Natural killer cell (primary cell): ENCODE measurements at regions not wholly inside any gene's neighbourhood (a gene's known extent, or its start where the extent isn't known, plus 50 kb on each side); places are given as distances from the start of the nearest gene placed in this dataset.

Source experiments
- ATAC-seq, 3 donors: fragments of 150-1000 bp in 2 of 3; fragments of 200-7000 bp in 1 of 3; cut with Tn5 transposase; 1 replicate in 1 of 3; 2 replicates in 2 of 3; pipeline ENCODE4 v1.10.0; 2021; ENCODE audit warnings: mild to moderate bottlenecking in 2 of 3, moderate library complexity in 2 of 3
- DNase-seq, 2 donors: peaks; one replicate each; pipeline versions ENCODE4 v3.0.0 to v3.0.0-alpha.2; 2013 to 2021; ENCODE audit warnings: mixed read lengths in 1 of 2
- H3K27ac ChIP-seq: one replicate; pipeline ENCODE4 v1.5.1; 2013; ENCODE audit warnings: mild to moderate bottlenecking, low read length
- H3K27me3 ChIP-seq: one replicate; pipeline ENCODE4 v1.6.1; 2013; ENCODE audit warnings: low read length; ENCODE audit not compliant: control insufficient read depth, insufficient read depth
- H3K36me3 ChIP-seq: one replicate; pipeline ENCODE4 v1.6.1; 2013; ENCODE audit warnings: low read length; ENCODE audit not compliant: control insufficient read depth, insufficient read depth
- H3K4me1 ChIP-seq: one replicate; pipeline ENCODE4 v1.6.1; 2013; ENCODE audit warnings: low read length; ENCODE audit not compliant: control insufficient read depth, insufficient read depth
- H3K4me3 ChIP-seq: one replicate; pipeline ENCODE4 v1.5.1; 2013; ENCODE audit warnings: low read length
- H3K9me3 ChIP-seq: one replicate; pipeline ENCODE4 v1.6.1; 2013; ENCODE audit warnings: low read length; ENCODE audit not compliant: control insufficient read depth, insufficient read depth
- H3K27ac Mint-ChIP-seq, 2 donors: one replicate each; pipeline ENCODE4 v1.8.0; 2022; ENCODE audit warnings: mild to moderate bottlenecking in 2 of 2, mixed read lengths in 2 of 2, moderate library complexity in 1 of 2
- H3K27me3 Mint-ChIP-seq, 2 donors: one replicate each; pipeline ENCODE4 v1.8.0; 2022; ENCODE audit warnings: low read depth in 2 of 2, mixed read lengths in 2 of 2
- H3K36me3 Mint-ChIP-seq: one replicate; pipeline ENCODE4 v1.8.0; 2022; ENCODE audit warnings: mixed read lengths
- H3K4me1 Mint-ChIP-seq, 2 donors: one replicate each; pipeline ENCODE4 v1.8.0; 2022; ENCODE audit warnings: mixed read lengths in 2 of 2
- H3K4me3 Mint-ChIP-seq: one replicate; pipeline ENCODE4 v1.8.0; 2022; ENCODE audit warnings: mild to moderate bottlenecking, moderate library complexity, mixed read lengths
- H3K9me3 Mint-ChIP-seq, 2 donors: one replicate each; pipeline ENCODE4 v1.8.0; 2022; ENCODE audit warnings: mixed read lengths in 2 of 2
- CTCF ChIP-seq: fragments of 200-600 bp; IDR thresholded peaks from one replicate; pipeline ENCODE4 v1.8.0; 2022; ENCODE audit warnings: antibody characterized with exemption
- WGBS: methylation state at CpG from one replicate; pipeline ENCODE4 v1.1.7; 2013; ENCODE audit warnings: missing lambda C conversion rate; ENCODE audit not compliant: insufficient coverage; 5-methylcytosine and 5-hydroxymethylcytosine counted together
- intact Hi-C: fragments of 100-400 bp; cut with micrococcal nuclease; formaldehyde crosslinking; loops from one replicate; pipeline ENCODE4 v1.14.2; 2022

- ATAC-seq = no peak
- no peaks in the 10 kb centered on the region for H3K27me3 Mint-ChIP-seq
- Histone ChIP-seq H3K27me3 (no peaks in the 10 kb centered on the region), H3K4me3 (no peak overlapping the region), H3K9me3 (no peaks in the 10 kb centered on the region), H3K27ac (no peak overlapping the region), H3K4me1 (no peaks in the 10 kb centered on the region), H3K36me3 (no peaks in the 10 kb centered on the region)
- no peak overlapping the region for H3K4me3 Mint-ChIP-seq
- WGBS = 76% methylated on average over 10 of the region's 10 CpGs
- intact Hi-C loops = no loop called here
- no peaks in the 10 kb centered on the region for H3K36me3 Mint-ChIP-seq
- peaks cover 10 to 27% of the 10 kb centered on the region in 2 donors for H3K4me1 Mint-ChIP-seq
- TF ChIP-seq CTCF = no peak
- DNase-seq = peak in 1 of 2 donors; percentile 38
- H3K9me3 Mint-ChIP-seq = no peaks in the 10 kb centered on the region
- H3K27ac Mint-ChIP-seq = no peak overlapping the region
Observed at GRCh38 chr12:107393043-107393717, 292.4 kb upstream of the PWP1 start.

DNA sequence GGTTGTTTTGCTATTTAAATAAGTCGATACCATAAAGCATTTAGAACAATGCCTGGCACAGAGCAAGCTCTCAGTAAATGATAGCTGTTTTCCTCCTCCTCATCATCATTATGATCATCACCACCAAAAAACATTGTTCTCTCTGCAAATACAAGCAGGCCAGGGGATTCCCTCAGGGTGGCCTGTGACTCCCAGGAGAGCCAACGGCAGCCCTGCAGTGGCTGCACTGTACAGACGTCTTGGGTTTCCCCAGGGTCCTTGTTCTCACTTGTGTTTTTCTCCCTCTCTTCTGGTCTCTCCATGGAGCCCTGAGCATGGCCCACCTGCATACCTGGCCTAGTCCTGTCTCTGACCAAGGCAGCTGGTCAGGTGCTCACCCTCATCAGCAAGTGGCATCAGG, 290.9 kb upstream of the PWP1 start:
- no peak overlapping the region for H3K4me3 Mint-ChIP-seq
- no peak overlapping the region for H3K27ac Mint-ChIP-seq
- no peaks in the 10 kb centered on the region for H3K4me1 ChIP-seq
- no peaks in the 10 kb centered on the region for H3K9me3 Mint-ChIP-seq
- no peaks in the 10 kb centered on the region for H3K36me3 ChIP-seq
- H3K4me1 Mint-ChIP-seq = peaks cover 10 to 23% of the 10 kb centered on the region in 2 donors
- no peak overlapping the region for H3K27ac ChIP-seq
- H3K36me3 Mint-ChIP-seq = no peaks in the 10 kb centered on the region
- intact Hi-C loops = no loop called here
- no peaks in the 10 kb centered on the region for H3K27me3 ChIP-seq
- ATAC-seq (no peak), DNase-seq (no peak)
- no peak for TF ChIP-seq CTCF
- no peak overlapping the region for H3K4me3 ChIP-seq
- H3K9me3 ChIP-seq = no peaks in the 10 kb centered on the region
- no peaks in the 10 kb centered on the region for H3K27me3 Mint-ChIP-seq
- WGBS = 72% methylated on average over 3 of the region's 3 CpGs

DNA sequence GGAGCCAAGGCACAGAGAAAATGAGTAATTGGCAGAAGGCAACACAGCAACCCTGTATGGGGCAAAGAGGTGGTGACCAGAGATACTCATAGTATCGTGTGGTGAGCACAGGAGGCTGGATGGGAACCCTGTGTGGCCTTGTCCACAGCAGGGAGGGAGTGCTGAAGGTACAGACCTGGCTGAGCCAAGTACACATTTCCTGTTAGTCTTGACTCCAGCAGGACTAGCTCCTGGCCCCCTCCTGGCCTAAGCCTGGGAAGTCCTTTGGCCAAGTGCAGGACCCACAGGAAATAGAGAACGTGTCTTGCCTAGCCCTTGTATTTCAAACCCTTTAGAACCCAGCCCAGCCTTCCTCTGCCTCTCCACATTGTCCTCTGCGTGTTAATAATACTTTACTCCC, 289.8 kb upstream of the PWP1 start:
- DNase-seq = no peak
- Mint-ChIP-seq H3K4me3 (no peak overlapping the region), H3K36me3 (no peaks in the 10 kb centered on the region), H3K27ac (no peak overlapping the region), H3K9me3 (no peaks in the 10 kb centered on the region), H3K27me3 (no peaks in the 10 kb centered on the region), H3K4me1 (peaks cover 10 to 21% of the 10 kb centered on the region in 2 donors)
- intact Hi-C loops = no loop called here
- H3K4me3 ChIP-seq = no peak overlapping the region
- no peaks in the 10 kb centered on the region for H3K4me1 ChIP-seq
- peak in 1 of 3 donors; percentile 28 for ATAC-seq
- no peaks in the 10 kb centered on the region for H3K9me3 ChIP-seq
- TF ChIP-seq CTCF = no peak
- WGBS = 59% methylated on average over 2 of the region's 3 CpGs
- no peaks in the 10 kb centered on the region for H3K36me3 ChIP-seq
- H3K27ac ChIP-seq = no peak overlapping the region
- no peaks in the 10 kb centered on the region for H3K27me3 ChIP-seq

DNA sequence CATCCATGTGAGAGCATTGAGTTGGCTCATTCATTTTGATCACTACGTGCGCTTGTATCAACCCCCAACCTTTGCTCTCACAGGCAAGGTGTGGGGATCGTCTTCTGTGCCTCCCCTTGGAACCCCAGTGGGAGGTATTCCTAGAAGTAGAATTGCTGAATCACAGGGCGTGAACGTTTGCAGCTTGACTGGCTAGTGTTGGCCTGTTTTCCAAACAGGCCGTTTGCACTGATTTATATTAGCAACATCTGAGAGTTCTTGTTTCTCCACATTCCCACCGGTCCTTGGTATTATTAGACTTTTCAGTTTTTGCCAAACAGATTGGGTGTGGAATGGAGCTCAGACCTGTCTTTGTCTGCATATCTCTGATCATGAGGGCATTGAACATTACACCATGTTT, 288.6 kb upstream of the PWP1 start:
- no peaks in the 10 kb centered on the region for H3K36me3 ChIP-seq
- H3K4me1 ChIP-seq = no peaks in the 10 kb centered on the region
- no peaks in the 10 kb centered on the region for H3K27me3 ChIP-seq
- intact Hi-C loops = no loop called here
- no peak overlapping the region for H3K4me3 Mint-ChIP-seq
- no peak for DNase-seq
- TF ChIP-seq CTCF = no peak
- no peak overlapping the region for H3K27ac Mint-ChIP-seq
- no peak overlapping the region for H3K4me3 ChIP-seq
- H3K9me3 ChIP-seq = no peaks in the 10 kb centered on the region
- no peak for ATAC-seq
- H3K36me3 Mint-ChIP-seq = no peaks in the 10 kb centered on the region
- no peaks in the 10 kb centered on the region for H3K27me3 Mint-ChIP-seq
- H3K9me3 Mint-ChIP-seq = no peaks in the 10 kb centered on the region
- 78% methylated on average over 7 of the region's 7 CpGs for WGBS
- H3K4me1 Mint-ChIP-seq = peaks cover 10 to 22% of the 10 kb centered on the region in 2 donors
- H3K27ac ChIP-seq = no peak overlapping the region
